NCI-H2081 (cell line): ENCODE measurements at regions not wholly inside any gene's neighbourhood (a gene's known extent, or its start where the extent isn't known, plus 50 kb on each side); places are given as distances from the start of the nearest gene placed in this dataset.

Experiments
- DNase-seq, 2 experiments: peaks; one replicate each; lab custom pipeline; 2025; lab: John Stamatoyannopoulos, UW

DNA sequence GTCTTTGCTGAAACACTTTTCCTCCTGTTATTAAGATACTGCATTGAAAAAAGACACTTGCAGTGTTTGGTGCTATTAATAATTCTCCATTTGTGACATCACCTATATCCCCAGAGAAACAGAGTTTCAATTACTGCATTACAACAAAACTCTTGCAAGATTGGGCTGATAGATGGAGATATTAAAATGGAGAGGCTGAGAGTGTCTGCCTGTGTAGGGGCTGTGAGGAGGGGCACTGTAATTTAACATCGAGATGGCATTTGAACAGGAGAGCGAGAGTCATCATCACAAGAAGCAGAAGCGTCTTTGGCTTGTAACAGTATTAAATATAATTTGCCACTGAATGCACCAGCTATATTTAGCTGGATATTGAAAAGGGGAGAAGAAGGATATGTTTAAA lies 316.5 kb downstream of the CDH26 start:
- DNase-seq = no peak

DNA sequence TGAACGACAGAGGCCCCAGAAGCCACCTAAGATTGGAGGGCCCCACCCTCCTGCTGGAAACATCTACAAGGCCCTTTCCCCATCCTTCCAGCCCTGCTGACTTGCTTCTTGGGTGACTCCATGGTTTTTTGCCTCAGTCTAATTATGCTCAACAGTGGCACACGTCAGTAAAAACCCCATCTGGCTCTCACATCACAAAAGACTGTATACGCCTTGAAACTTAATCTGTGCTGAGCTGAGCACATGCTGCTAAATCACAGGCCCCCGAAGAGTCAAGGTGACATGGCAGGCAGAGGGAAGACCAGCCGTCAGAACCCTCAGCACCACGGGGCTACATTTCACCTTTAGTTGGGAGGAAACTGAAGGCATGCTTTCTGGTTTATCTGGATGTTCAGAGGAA lies 323.1 kb downstream of the CDH26 start:
- DNase-seq = no peak

DNA sequence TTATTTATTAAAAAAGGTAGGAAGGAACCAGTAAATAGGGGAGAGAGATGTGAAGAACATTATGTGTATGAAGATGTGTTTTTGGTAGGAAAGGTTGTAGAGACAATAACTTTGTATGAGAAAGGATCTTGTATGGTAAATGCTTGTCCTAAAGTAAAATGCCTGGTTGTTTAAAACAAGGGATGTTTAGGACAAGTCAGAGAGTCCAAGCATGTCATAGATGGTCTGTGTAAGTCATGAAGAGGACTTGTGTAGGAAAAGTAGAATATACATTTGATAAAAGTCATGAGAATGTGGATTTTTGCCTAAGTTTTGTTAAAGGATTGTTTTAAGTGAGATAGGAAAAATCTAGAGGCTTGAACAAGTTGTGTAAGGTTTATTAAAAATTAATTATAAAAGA lies 325.1 kb downstream of the CDH26 start:
- no peak for DNase-seq

DNA sequence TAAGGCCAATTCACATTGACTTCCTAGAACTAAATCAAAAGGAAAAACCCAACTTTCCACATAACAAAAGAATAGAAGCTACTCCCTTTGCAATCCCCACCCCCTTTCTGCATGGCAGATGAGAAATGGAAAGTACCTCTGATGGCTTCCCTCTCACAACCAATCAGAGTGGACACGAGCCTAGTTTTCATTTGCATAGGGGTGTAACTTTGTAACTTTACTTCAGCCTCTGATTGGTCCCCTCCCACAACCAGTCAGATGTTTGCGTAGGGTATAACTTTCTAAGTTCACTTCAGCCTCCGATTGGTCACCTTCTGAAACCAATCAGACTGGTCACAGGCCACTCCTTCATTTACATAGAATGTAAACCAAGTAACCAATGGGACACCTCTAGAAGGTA lies 328.5 kb downstream of the CDH26 start:
- no peak for DNase-seq

DNA sequence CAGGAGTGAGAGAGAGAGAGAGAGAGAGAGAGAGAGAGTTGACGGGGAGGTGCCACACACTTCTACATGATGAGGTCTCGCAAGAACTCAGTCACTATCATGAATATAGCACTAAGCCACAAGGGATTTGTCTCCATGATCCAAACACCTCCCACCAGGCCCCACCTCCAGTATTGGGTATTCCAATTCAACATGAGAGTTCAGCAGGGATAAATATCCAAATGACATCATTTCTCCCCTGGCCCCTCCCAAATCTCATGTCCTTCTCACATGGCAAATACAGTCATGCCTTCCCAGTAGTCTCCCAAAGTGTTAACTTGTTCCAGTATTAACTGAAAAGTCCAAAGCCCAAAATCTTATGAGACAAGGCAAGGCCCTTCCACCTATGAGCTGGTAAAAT lies 330.7 kb downstream of the CDH26 start:
- no peak for DNase-seq

DNA sequence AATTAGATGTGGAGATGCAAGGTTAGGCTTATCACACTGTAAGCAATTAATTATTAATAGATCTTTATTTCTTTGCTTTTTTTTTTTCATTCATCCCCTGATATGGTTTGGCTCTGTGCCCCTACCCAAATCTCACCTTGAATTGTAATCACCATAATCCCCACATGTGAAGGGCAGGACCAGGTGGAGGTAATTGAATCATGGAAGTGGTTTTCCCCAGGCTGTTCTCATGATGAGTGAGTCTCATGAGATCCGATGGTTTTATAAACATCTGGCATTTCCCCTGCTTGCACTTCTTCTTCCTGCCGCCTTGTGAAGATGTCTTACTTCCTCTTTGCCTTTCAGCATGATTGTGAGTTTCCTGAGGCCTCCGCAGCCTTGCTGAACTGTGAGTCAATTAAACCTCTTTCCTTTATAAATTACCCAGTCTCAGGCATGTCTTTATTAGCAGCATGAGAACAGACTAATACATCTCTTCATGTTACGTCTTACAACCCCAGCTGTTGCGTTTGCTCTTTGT lies 333.8 kb downstream of the CDH26 start:
- DNase-seq = no peak

DNA sequence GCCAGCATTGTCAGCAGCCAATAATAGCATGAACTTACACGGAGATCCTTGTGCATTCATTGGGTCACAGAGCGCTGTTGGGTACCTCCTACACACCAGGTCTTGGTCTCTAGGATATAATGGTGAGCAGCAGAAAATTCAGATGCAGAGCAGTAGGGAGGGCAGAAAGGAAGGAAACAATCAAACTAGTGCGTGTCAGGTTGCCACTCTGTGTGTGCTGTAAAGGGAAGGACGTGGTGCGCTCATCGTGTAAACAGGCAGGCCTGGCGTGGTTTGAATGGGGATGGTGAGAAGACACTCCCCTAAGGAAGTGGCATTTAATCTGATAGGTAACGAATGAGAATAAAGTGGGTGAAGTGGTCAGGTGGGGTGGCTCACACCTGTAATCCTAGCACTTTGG lies 336.4 kb downstream of the CDH26 start:
- no peak for DNase-seq

DNA sequence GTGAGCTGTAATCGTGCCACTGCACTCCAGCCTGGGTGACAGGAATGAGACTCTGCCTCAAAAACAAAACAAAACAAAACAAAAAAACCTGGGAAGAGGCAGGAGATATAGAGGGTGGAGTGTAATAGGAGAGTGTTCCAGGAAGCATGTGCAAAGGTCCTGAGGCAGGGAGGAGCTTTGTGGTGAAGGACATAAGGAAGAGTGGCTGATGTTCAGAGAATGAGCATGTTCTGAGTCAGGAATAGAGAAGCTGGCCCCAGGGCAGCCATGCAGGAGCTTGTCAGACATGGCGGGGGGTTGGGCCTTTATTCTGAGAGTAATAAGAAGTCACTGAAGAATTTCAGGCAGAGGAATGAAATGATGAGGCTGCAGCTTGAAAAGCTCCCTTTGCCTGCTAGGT lies 337.0 kb downstream of the CDH26 start:
- DNase-seq = no peak

DNA sequence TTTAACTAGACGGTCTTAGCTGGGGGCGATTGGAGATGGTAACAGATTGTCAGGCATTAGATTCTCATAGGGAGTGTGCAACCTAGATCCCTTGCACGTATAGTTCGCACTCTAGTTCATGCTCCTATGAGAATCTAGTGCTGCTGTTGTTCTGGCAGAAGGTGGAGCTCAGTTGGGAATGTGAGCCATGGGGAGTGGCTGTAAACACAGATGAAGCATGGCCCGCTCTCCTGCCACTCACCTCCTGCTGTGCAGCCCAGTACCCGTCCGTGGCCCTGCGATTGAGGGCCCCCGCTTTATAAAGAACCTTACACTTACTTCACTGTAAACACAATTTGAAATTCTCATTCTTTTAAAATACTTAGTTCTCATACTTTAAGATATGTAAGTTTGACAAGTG lies 339.4 kb downstream of the CDH26 start:
- no peak for DNase-seq

DNA sequence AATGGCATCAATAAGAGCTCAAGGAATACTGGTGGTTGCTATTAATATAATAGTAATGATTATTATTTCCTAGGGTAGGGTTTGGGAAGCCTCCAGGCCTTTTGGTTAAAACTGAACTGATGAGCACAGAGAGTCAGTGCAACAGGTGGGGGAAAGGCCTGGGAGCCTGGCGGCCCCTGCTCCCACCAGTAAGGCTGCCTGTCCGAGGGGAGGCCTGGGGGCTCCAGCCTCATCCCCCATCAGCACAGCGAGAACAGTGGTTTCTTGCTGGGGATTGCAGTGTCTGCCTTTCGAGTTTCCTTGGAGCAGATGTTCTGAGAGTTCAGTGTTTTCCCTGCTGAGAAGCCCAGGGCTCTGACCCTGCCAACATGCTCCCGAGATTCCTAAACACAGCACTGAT lies 340.4 kb downstream of the CDH26 start:
- no peak for DNase-seq

DNA sequence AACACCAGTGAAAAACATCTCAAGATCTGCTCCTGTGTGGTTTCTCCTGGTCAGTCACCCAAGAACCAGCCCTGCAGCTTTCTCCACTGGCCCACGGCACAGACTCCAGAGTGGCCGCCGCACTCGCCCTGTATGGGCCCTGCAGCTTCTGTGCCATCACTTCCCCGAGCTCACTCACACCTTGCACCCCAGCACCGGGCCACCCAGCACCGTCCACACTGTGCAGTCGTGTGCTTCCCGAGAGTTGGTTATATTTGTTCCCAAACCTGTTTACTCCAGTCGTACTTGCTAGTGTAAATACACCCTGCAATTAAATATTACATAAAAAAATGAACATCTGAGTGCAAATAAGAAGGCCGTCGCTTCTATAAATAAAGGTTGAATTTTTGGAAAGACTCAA lies 341.7 kb downstream of the CDH26 start:
- no peak for DNase-seq

DNA sequence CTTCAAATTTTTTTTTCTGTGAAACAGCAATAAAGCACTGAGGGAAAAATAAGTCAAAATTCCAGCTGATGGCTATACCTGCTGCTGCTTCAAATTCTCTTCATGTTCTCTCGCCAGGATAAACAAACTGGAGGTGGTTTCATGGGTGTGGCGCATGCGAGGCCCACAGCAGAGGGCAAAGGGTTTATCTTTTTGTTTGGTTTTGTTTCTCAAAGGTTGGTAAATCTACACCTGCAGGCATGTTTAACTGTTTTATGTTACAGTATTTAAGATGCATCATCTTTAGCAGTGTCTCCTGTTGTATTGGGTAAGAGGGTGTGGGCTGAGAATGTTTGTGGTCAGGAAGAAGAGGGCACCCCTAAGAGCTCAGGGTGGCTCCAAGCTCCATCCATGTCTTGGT lies 342.2 kb downstream of the CDH26 start:
- DNase-seq = no peak

DNA sequence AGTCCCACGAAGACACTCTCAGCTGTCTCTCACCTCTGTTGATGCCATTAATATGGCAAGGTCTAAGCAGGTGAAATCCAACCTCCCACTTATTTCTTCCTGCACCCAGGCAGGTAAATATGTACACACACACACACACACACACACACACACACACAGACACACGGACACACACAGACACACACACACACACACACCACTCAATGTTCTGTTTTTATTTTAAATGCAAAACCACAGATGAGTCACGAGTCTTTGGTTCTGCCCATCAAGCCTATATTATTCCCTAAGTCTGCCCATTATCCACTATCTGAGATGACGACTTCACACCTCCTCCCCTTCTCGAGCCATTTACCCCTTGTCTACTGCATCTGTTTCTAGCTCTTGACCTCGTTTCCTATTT lies 344.7 kb downstream of the CDH26 start:
- DNase-seq = no peak

DNA sequence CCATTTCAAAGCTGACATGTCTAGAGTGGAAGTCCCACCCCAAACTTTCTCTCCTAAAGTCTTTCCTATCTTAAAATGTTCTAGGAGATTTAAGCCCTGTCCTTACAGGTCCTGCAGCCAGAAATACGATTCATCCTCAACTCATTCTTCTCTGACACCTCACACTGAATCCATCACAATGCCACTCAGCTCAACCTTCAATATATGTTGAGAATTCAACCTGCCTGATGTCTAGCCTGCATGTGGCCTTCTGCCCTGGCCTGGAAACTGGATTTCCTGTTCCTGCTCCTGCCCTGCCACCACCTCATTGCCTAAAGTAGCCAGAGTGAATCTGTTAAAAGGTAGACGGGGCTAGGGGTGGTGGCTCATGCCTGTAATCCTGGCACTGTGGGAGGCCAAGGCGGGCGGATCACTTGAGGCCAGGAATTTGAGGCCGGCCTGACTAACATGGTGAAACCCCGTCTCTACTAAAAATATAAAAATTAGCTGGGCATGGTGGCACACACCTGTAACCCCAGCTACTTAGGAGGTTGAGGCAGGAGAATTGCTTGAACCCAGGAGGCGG lies 345.9 kb downstream of the CDH26 start:
- DNase-seq = no peak

DNA sequence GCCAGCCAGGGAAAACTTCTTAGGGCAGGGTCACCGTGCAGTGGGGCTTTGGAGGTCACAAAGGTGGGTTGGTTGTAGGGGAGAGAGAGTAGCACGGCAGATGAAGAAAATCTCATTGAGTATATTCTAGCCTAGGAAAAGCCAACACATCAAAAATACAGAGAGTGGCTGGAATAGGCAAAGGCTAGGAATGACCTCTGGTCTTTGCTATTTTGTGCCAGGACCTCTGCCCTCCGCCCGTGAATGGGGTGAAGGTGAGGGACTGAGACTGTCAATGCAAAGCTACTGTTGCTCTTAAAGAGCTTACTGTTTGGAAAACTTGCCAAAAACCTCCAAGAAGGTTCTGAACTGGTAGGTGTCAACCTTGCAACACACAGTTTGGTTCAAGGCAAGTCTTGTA lies 346.7 kb downstream of the CDH26 start:
- DNase-seq = no peak

DNA sequence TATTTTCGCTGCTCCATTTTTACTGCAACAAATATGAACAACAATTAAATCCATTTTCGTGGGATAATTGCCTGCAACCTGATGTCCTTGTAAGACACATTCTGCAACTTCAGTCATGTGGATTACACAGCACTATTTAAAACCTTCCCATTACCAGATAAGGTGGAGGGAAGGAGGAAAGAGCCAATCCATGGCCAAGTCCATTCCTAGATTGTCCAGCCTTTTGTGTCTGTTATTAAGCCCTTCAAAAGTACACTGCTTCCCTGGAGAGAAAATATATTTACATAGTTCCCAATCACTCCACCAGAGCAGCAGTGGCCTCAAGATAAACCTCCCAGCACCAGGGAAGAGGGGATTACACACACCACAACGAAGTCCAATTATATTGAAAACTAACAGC lies 347.9 kb downstream of the CDH26 start:
- DNase-seq = peak in 1 of 2 experiments; percentile 28

DNA sequence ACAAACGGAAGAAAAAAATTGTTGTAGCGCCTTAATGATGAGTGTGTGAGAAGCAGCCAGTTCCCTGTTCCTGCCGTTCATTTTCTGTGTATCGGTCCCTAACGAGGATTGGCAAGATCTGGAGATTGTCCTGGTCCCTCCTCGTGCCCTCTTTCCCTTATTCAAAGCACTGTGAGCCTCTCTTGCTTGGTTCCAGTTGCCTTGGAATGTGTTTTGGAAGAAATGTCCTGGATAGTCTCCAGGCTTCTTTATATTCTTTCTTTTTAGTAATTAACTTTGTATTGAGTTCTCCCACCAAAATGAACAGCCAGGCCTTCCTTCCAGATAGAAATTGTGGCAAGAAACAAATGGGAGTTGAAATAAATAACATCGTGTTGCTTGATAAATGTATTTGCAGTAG lies 348.3 kb downstream of the CDH26 start:
- no peak for DNase-seq

DNA sequence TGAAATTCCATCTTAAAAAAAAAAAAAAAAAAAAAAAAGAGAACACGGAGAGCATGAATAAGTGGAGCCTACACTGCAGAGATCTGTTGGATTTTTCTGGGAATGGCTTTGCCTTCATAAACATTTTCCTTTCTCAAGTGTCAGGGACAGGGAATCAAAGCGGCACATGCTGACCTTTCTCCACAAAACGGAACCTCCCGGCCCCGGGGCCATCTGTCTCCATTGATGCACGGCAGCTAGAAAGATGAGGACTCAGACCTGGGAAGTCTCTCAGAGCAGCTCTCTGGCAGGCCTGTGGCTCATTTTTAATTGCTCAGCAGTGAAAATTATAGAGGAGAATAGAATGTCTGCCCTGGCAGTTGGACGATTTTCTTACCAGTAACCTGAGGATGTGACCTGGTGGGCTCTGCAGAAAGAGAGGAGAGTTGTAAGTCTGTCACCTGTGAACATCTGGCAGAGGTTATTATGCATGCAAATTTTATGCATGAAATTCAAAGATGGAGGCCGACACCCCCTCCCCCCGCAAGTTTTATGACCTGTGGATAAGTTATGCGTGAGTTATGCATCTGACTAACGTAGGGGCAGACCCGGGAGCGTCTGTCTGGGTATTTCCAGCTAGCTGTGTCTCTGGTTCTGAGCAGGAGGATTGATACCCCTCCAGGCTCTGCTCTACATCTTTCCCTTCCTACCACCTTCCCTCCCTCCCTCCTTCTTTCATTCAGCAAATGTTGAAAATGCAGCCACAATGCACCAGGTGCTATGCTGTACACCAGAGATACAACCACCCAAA lies 352.5 kb downstream of the CDH26 start:
- DNase-seq = no peak

DNA sequence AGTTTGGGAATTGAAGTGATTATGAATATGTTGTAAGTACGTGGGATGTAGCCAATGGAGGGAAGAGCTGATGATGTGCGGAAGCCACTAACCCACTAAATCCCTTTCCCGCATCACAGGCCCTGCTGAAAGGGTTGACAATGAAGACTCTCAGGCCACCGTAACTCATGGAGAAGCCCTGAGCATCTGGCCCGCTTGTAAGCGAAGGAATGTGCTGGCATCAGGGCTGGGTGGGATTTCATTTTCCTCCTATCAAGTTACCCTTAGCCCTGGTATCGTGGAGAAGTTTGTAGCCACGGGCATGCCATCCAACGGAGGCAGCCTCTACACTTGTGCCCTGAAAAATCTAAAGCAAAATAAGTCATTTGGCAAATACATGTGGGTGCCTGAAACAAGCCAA lies 355.0 kb downstream of the CDH26 start:
- DNase-seq = no peak

DNA sequence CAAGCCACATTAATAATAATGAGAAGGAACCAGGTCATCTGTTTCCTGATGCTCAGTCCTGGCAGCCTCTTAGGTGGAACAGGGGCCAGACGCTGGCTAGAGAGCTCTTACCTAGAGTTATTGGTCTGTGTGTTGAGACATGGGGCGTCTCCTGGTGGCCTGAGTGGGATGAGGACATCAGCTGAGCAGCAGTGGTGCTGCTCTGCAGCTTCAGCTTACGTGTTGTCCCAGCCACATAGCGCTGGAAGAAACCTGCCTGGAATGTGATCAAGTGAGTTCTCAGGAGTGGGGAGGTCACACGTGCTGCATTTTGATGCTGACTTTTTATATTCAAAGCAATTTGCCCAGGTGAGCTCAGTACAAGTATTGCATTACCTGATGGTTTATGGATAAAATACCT lies 355.4 kb downstream of the CDH26 start:
- no peak for DNase-seq

DNA sequence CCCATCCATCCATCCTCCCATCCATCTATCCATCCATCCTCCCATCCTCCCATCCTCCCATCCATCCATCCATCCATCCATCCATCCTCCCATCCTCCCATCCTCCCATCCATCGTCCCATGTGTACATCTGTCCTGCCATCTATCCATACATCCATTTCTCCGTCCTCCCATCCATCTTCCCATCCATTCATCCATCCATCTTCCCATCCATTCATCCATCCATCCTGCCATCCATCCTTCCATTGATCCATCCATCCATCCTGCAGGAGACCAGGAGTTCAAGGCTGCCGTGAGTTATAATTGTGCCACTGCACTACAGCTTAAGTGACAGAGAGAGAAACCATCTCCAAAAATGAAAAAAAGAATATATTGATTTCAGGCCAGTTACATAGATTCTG lies 356.5 kb downstream of the CDH26 start:
- DNase-seq = no peak

DNA sequence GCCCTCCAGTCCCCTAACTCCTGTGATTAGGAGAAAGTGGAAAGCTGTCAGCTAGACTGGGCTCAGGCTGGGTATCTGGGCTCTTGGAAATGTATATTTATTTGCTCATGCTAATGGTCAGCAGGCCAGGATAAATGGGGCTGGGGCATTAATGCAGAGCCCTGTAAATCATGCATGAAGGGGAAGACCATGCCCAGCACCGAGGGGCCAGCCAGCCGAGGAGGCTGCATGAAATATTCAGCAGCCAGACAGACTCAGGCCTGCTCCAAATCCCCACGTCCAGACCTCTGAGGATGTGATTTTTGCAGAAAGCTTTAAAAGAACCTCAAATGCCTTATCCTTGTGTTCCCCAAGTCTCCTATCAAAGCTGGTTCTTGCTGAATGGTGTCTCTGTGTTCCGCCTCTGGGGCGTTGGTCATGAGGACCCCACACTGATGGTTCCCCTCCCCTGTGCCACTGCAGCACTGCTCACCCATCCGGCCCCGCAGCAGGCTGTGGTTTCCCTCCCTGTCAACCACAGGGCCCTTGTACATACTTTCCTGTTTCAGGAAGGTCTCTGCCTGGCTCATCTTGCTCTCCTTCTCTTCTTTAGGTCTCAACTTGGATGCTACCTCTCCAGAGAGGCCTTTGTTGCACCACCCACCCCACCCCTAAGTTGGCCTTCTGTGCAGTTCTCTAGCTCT lies 358.4 kb downstream of the CDH26 start:
- no peak for DNase-seq

DNA sequence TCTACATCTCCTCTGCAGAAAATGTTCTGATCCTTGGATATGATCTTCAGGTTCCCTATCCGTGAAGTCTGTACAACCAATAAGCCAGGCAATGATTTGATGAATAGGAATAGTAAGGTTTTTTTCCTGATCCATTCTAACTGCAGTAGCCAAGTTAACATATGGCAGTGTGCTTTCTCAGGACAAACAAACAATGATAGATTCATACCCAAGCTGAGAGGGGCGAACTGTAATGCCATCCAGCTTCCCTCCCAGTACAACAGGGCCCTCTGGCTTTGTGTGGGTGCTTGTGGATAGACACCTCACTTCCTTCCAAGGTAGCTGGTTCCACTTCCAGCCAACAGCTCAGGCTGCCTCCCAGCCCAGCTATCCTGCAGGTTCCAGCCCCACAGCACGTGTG lies 359.2 kb downstream of the CDH26 start:
- DNase-seq = no peak
